Mesenchymal stem cell (in vitro differentiated cells and primary cell): ENCODE measurements at regions not wholly inside any gene's neighbourhood (a gene's known extent, or its start where the extent isn't known, plus 50 kb on each side); places are given as distances from the start of the nearest gene placed in this dataset.

Source experiments
- DNase-seq: peaks from one replicate; pipeline ENCODE4 v3.0.0-alpha.2; 2013
- H2AFZ ChIP-seq: one replicate; pipeline ENCODE4 v1.6.1; 2013; ENCODE audit warnings: low read depth, mild to moderate bottlenecking, control low read depth, inconsistent platforms, low read length, moderate library complexity
- H2AK5ac ChIP-seq: 2 replicates; pipeline ENCODE4 v1.6.1; 2013; ENCODE audit warnings: low read length, moderate library complexity, mild to moderate bottlenecking, inconsistent platforms; ENCODE audit not compliant: severe bottlenecking
- H2BK120ac ChIP-seq: one replicate; pipeline ENCODE4 v1.6.1; 2013; ENCODE audit warnings: low read depth, mild to moderate bottlenecking, inconsistent platforms, low read length, moderate library complexity
- H2BK12ac ChIP-seq, 2 experiments: one replicate each; pipeline ENCODE4 v1.6.1; 2013; ENCODE audit warnings: inconsistent platforms in 2 of 2, low read length in 2 of 2, mild to moderate bottlenecking in 2 of 2, moderate library complexity in 2 of 2, control low read depth in 1 of 2
- H2BK15ac ChIP-seq: one replicate; pipeline ENCODE4 v1.6.1; 2013; ENCODE audit warnings: mild to moderate bottlenecking, low read depth, inconsistent platforms; ENCODE audit not compliant: poor library complexity, severe bottlenecking
- H2BK5ac ChIP-seq: 2 replicates; pipeline ENCODE4 v1.6.1; 2013; ENCODE audit warnings: low read depth, mild to moderate bottlenecking, low read length, control low read depth, inconsistent platforms; ENCODE audit not compliant: poor library complexity, severe bottlenecking
- H3K14ac ChIP-seq, 2 experiments: one replicate each; pipeline ENCODE4 v1.6.1; 2013; ENCODE audit warnings: inconsistent platforms in 2 of 2, low read length in 2 of 2, control low read depth in 1 of 2, mild to moderate bottlenecking in 1 of 2, moderate library complexity in 1 of 2
- H3K18ac ChIP-seq, 2 experiments: one replicate each; pipeline ENCODE4 v1.6.1; 2013; ENCODE audit warnings: inconsistent platforms in 2 of 2, low read length in 2 of 2, control low read depth in 1 of 2, low read depth in 1 of 2, mild to moderate bottlenecking in 1 of 2
- H3K23ac ChIP-seq, 2 experiments: one replicate each; pipeline ENCODE4 v1.6.1; 2013; ENCODE audit warnings: inconsistent platforms in 2 of 2, low read length in 2 of 2, mild to moderate bottlenecking in 2 of 2, moderate library complexity in 2 of 2, control low read depth in 1 of 2
- H3K27ac ChIP-seq: 2 replicates; pipeline ENCODE4 v1.5.1; 2013; ENCODE audit warnings: mild to moderate bottlenecking, moderate library complexity, low read length, control low read depth, inconsistent platforms; ENCODE audit not compliant: poor library complexity, severe bottlenecking
- H3K27me3 ChIP-seq, 2 experiments: 2 replicates each; pipeline versions ENCODE4 v1.6.1 to v1.7.0; 2013; ENCODE audit warnings: low read length in 2 of 2, mild to moderate bottlenecking in 2 of 2, moderate library complexity in 2 of 2, control low read depth in 1 of 2, inconsistent platforms in 1 of 2; ENCODE audit not compliant: control insufficient read depth in 1 of 2, insufficient read depth in 1 of 2
- H3K36me3 ChIP-seq, 2 experiments: 2 replicates each; pipeline versions ENCODE4 v1.6.1 to v1.7.0; 2013; ENCODE audit warnings: low read length in 2 of 2, control low read depth in 1 of 2, inconsistent platforms in 1 of 2, low read depth in 1 of 2, mild to moderate bottlenecking in 1 of 2; ENCODE audit not compliant: insufficient read depth in 2 of 2, control insufficient read depth in 1 of 2
- H3K4ac ChIP-seq, 2 experiments: one replicate each; pipeline ENCODE4 v1.6.1; 2013; ENCODE audit warnings: inconsistent platforms in 2 of 2, low read length in 2 of 2, mild to moderate bottlenecking in 2 of 2, moderate library complexity in 2 of 2, control low read depth in 1 of 2, low read depth in 1 of 2
- H3K4me1 ChIP-seq: 2 replicates; pipeline ENCODE4 v1.6.1; 2013; ENCODE audit warnings: low read depth, low read length, control low read depth; ENCODE audit not compliant: control insufficient read depth, insufficient read depth
- H3K4me2 ChIP-seq: 2 replicates; pipeline ENCODE4 v1.6.1; 2013; ENCODE audit warnings: low read length, mild to moderate bottlenecking, inconsistent platforms; ENCODE audit not compliant: poor library complexity, severe bottlenecking
- H3K4me3 ChIP-seq, 2 experiments: 2 replicates each; pipeline versions ENCODE4 v1.5.1 to v1.7.0; 2013; ENCODE audit warnings: low read length in 2 of 2, mild to moderate bottlenecking in 2 of 2, control low read depth in 1 of 2, low read depth in 1 of 2; ENCODE audit not compliant: insufficient read depth in 1 of 2
- H3K79me1 ChIP-seq: replicated peaks from 2 replicates; pipeline ENCODE4 v1.6.1; 2013; ENCODE audit warnings: mild to moderate bottlenecking, control low read depth, low read length, inconsistent platforms; ENCODE audit not compliant: poor library complexity, severe bottlenecking
- H3K9ac ChIP-seq: 2 replicates; pipeline ENCODE4 v1.7.0; 2013; ENCODE audit warnings: mild to moderate bottlenecking, low read length, moderate library complexity
- H3K9me3 ChIP-seq: 2 replicates; pipeline ENCODE4 v1.7.0; 2013; ENCODE audit warnings: mild to moderate bottlenecking, low read length; ENCODE audit not compliant: control insufficient read depth
- H4K8ac ChIP-seq: one replicate; pipeline ENCODE4 v1.6.1; 2013; ENCODE audit warnings: inconsistent platforms, mild to moderate bottlenecking, low read length, moderate library complexity
- H4K91ac ChIP-seq: one replicate; pipeline ENCODE4 v1.6.1; 2013; ENCODE audit warnings: mild to moderate bottlenecking, low read length, inconsistent platforms
- WGBS: methylation state at CpG from one replicate; pipeline ENCODE4 v1.1.7; 2013; ENCODE audit warnings: mixed read lengths; 5-methylcytosine and 5-hydroxymethylcytosine counted together

- Histone ChIP-seq H3K18ac (no peak overlapping the region), H2BK120ac (no peak overlapping the region), H2BK12ac (no peak overlapping the region), H4K8ac (no peak overlapping the region), H3K27ac (no peak overlapping the region), H2BK15ac (no peak overlapping the region), H3K79me1 (no peaks in the 10 kb centered on the region), H3K36me3 (no peaks in the 10 kb centered on the region), H2BK5ac (no peak overlapping the region), H4K91ac (no peak overlapping the region), H2AK5ac (no peak overlapping the region), H3K4me2 (no peak overlapping the region), H3K4me3 (no peak overlapping the region), H3K23ac (no peak overlapping the region), H2AFZ (no peak overlapping the region), H3K14ac (no peak overlapping the region), H3K4ac (no peak overlapping the region), H3K9ac (no peak overlapping the region), H3K27me3 (no peaks in the 10 kb centered on the region), H3K4me1 (no peaks in the 10 kb centered on the region), H3K9me3 (no peaks in the 10 kb centered on the region)
- WGBS, result 100% methylated on average over 3 of the region's 4 CpGs
- no peak for DNase-seq
Measured at GRCh38 chr13:104565888-104566287, 1499.7 kb upstream of the SLC10A2 start.

- Histone ChIP-seq H3K4me3 (no peak overlapping the region), H3K4me1 (no peaks in the 10 kb centered on the region), H2BK15ac (no peak overlapping the region), H4K91ac (no peak overlapping the region), H3K36me3 (no peaks in the 10 kb centered on the region), H2BK12ac (no peak overlapping the region), H3K79me1 (no peaks in the 10 kb centered on the region), H2BK120ac (no peak overlapping the region), H3K18ac (no peak overlapping the region), H3K4me2 (no peak overlapping the region), H3K9ac (no peak overlapping the region), H3K4ac (no peak overlapping the region), H3K23ac (no peak overlapping the region), H2BK5ac (no peak overlapping the region), H3K9me3 (no peaks in the 10 kb centered on the region), H2AFZ (no peak overlapping the region), H4K8ac (no peak overlapping the region), H3K14ac (no peak overlapping the region), H2AK5ac (no peak overlapping the region), H3K27me3 (no peaks in the 10 kb centered on the region), H3K27ac (no peak overlapping the region)
- no CpG with 5 or more reads among the region's 1 CpG for WGBS
- no peak for DNase-seq
Measured at GRCh38 chr13:104553896-104554295, 1487.7 kb upstream of the SLC10A2 start.

GRCh38 chr13:104553186-104553585 lies 1487.0 kb upstream of the SLC10A2 start:
- Histone ChIP-seq H3K14ac (no peak overlapping the region), H3K27ac (no peak overlapping the region), H2AK5ac (no peak overlapping the region), H3K18ac (no peak overlapping the region), H2BK15ac (no peak overlapping the region), H3K27me3 (no peaks in the 10 kb centered on the region), H3K79me1 (no peaks in the 10 kb centered on the region), H4K8ac (no peak overlapping the region), H3K9me3 (no peaks in the 10 kb centered on the region), H2BK5ac (no peak overlapping the region), H3K23ac (no peak overlapping the region), H3K9ac (no peak overlapping the region), H3K4ac (no peak overlapping the region), H3K4me2 (no peak overlapping the region), H3K36me3 (no peaks in the 10 kb centered on the region), H2BK120ac (no peak overlapping the region), H2AFZ (no peak overlapping the region), H3K4me1 (no peaks in the 10 kb centered on the region), H4K91ac (no peak overlapping the region), H3K4me3 (no peak overlapping the region), H2BK12ac (no peak overlapping the region)
- WGBS, result 91% methylated on average over 3 of the region's 3 CpGs
- no peak for DNase-seq

- Histone ChIP-seq H3K4me2 (no peak overlapping the region), H3K27me3 (no peaks in the 10 kb centered on the region), H3K23ac (no peak overlapping the region), H2BK15ac (no peak overlapping the region), H3K4me1 (no peaks in the 10 kb centered on the region), H2AK5ac (no peak overlapping the region), H3K9me3 (no peaks in the 10 kb centered on the region), H3K4ac (no peak overlapping the region), H2BK5ac (no peak overlapping the region), H3K79me1 (no peaks in the 10 kb centered on the region), H4K8ac (no peak overlapping the region), H3K36me3 (no peaks in the 10 kb centered on the region), H2BK12ac (no peak overlapping the region), H3K14ac (no peak overlapping the region), H3K4me3 (no peak overlapping the region), H2BK120ac (no peak overlapping the region), H3K9ac (no peak overlapping the region), H3K18ac (no peak overlapping the region), H3K27ac (no peak overlapping the region), H2AFZ (no peak overlapping the region), H4K91ac (no peak overlapping the region)
- WGBS, result 82% methylated on average over 8 of the region's 10 CpGs
- no peak for DNase-seq
Measured at GRCh38 chr13:104534847-104535246, 1468.6 kb upstream of the SLC10A2 start.
